IMR-90 (cell line): ENCODE measurements at regions not wholly inside any gene's neighbourhood (a gene's known extent, or its start where the extent isn't known, plus 50 kb on each side); places are given as distances from the start of the nearest gene placed in this dataset.

ENCODE experiments used
- ATAC-seq: fragments of 200-7000 bp; cut with Tn5 transposase; 2 replicates; pipeline ENCODE4 v1.9.1; 2020; ENCODE audit warnings: low read depth, mild to moderate bottlenecking, moderate library complexity
- BruUV-seq: library from RNA; stranded (reverse); fragments of 400-500 nt; replicated peaks from 2 replicates; lab custom pipeline; 2021; lab: Mats Ljungman, UMichigan
- CTCF ChIA-PET: fragments of 300-600 bp; formaldehyde crosslinking; extraction: SDS; loops from one replicate; lab custom pipeline; 2021; ENCODE audit warnings: antibody characterized with exemption; lab: Yijun Ruan, JAX
- POLR2A ChIA-PET: fragments of 300-600 bp; sonication (Branson Sonifier 250); formaldehyde crosslinking; loops from one replicate; lab custom pipeline; 2022; ENCODE audit warnings: antibody characterized with exemption; ENCODE audit not compliant: unreplicated experiment; lab: Charles Lee
- DNase-seq: peaks from one replicate; pipeline ENCODE4 v3.0.0; 2013
- H2AFZ ChIP-seq: replicated peaks from 2 replicates; pipeline ENCODE3; 2013; ENCODE audit warnings: low read length, mild to moderate bottlenecking; ENCODE audit not compliant: poor library complexity
- H2AK5ac ChIP-seq: 2 replicates; pipeline ENCODE4 v1.6.1; 2013; ENCODE audit warnings: low read depth, low read length, inconsistent platforms
- H2AK9ac ChIP-seq: replicated peaks from 2 replicates; pipeline ENCODE3; 2013; ENCODE audit warnings: mild to moderate bottlenecking, low read depth, low read length, moderate library complexity; ENCODE audit not compliant: poor library complexity
- H2BK120ac ChIP-seq: 2 replicates; pipeline ENCODE4 v1.6.1; 2013; ENCODE audit warnings: low read depth, low read length, inconsistent platforms
- H2BK15ac ChIP-seq: 3 replicates; pipeline ENCODE4 v1.6.1; 2013; ENCODE audit warnings: low read depth, low read length, inconsistent platforms
- H2BK20ac ChIP-seq: 2 replicates; pipeline ENCODE4 v1.6.1; 2013; ENCODE audit warnings: low read depth, mild to moderate bottlenecking, inconsistent platforms, low read length, moderate library complexity
- H2BK5ac ChIP-seq: 2 replicates; pipeline ENCODE4 v1.6.1; 2013; ENCODE audit warnings: mild to moderate bottlenecking, low read depth, low read length, inconsistent platforms; ENCODE audit not compliant: poor library complexity, severe bottlenecking
- H3K14ac ChIP-seq: replicated peaks from 2 replicates; pipeline ENCODE4 v1.6.1; 2013; ENCODE audit warnings: low read depth, low read length, inconsistent platforms
- H3K18ac ChIP-seq: 2 replicates; pipeline ENCODE4 v1.6.1; 2013; ENCODE audit warnings: low read depth, low read length, control low read depth
- H3K23ac ChIP-seq: 2 replicates; pipeline ENCODE4 v1.6.1; 2013; ENCODE audit warnings: low read depth, low read length, inconsistent platforms
- H3K27ac ChIP-seq: 2 replicates; pipeline ENCODE4 v1.5.1; 2013; ENCODE audit warnings: mild to moderate bottlenecking, control low read depth, low read length; ENCODE audit not compliant: insufficient read depth
- H3K27me3 ChIP-seq: 2 replicates; pipeline ENCODE4 v1.6.1; 2013; ENCODE audit warnings: low read length; ENCODE audit not compliant: control insufficient read depth, insufficient read depth
- H3K36me3 ChIP-seq: 2 replicates; pipeline ENCODE4 v1.6.1; 2013; ENCODE audit warnings: low read length, mixed read lengths; ENCODE audit not compliant: control insufficient read depth, insufficient read depth
- H3K4ac ChIP-seq: 2 replicates; pipeline ENCODE4 v1.6.1; 2013; ENCODE audit warnings: low read depth, low read length, inconsistent platforms
- H3K4me1 ChIP-seq: 2 replicates; pipeline ENCODE4 v1.6.1; 2013; ENCODE audit warnings: low read length, mixed read lengths; ENCODE audit not compliant: control insufficient read depth, insufficient read depth
- H3K4me2 ChIP-seq: 2 replicates; pipeline ENCODE4 v1.6.1; 2013; ENCODE audit warnings: low read depth, mild to moderate bottlenecking, control low read depth, low read length, moderate library complexity
- H3K4me3 ChIP-seq: 2 replicates; pipeline ENCODE4 v1.5.1; 2013; ENCODE audit warnings: low read depth, mild to moderate bottlenecking, control low read depth, low read length, moderate library complexity; ENCODE audit not compliant: insufficient read depth
- H3K56ac ChIP-seq: 2 replicates; pipeline ENCODE4 v1.6.1; 2013; ENCODE audit warnings: low read length, inconsistent platforms; ENCODE audit not compliant: insufficient read depth; ENCODE audit errors: extremely low read depth
- H3K79me1 ChIP-seq, 2 experiments: 2 replicates each; pipeline ENCODE4 v1.6.1; 2013; ENCODE audit warnings: low read length in 2 of 2, inconsistent platforms in 1 of 2, low read depth in 1 of 2
- H3K9ac ChIP-seq: 2 replicates; pipeline ENCODE4 v1.6.1; 2013; ENCODE audit warnings: low read depth, low read length, control low read depth
- H3K9me1 ChIP-seq: 2 replicates; pipeline ENCODE4 v1.6.1; 2013; ENCODE audit warnings: low read length, inconsistent platforms; ENCODE audit not compliant: insufficient read depth
- H3K9me3 ChIP-seq: 2 replicates; pipeline ENCODE4 v1.6.1; 2013; ENCODE audit warnings: low read length; ENCODE audit not compliant: control insufficient read depth, insufficient read depth
- H4K20me1 ChIP-seq: 2 replicates; pipeline ENCODE4 v1.6.1; 2013; ENCODE audit warnings: low read length, inconsistent platforms; ENCODE audit not compliant: insufficient read depth
- H4K5ac ChIP-seq: 2 replicates; pipeline ENCODE4 v1.6.1; 2013; ENCODE audit warnings: mild to moderate bottlenecking, low read depth, low read length, control low read depth
- H4K8ac ChIP-seq, 2 experiments: 2 replicates each; pipeline ENCODE4 v1.6.1; 2013; ENCODE audit warnings: low read depth in 2 of 2, low read length in 2 of 2, control low read depth in 1 of 2, inconsistent platforms in 1 of 2
- H4K91ac ChIP-seq: 2 replicates; pipeline ENCODE4 v1.6.1; 2013; ENCODE audit warnings: low read depth, low read length, inconsistent platforms; ENCODE audit not compliant: insufficient read depth
- BHLHE40 ChIP-seq: fragments of 150-350 bp; IDR thresholded peaks from 2 replicates; pipeline ENCODE4 v1.6.1; 2016; ENCODE audit warnings: mild to moderate bottlenecking, low read depth, low read length
- CEBPB ChIP-seq: IDR thresholded peaks from 2 replicates; pipeline ENCODE4 v1.6.1; 2012; ENCODE audit warnings: low read depth, low read length, improper control_type of control experiment
- CHD1 ChIP-seq: IDR thresholded peaks from 2 replicates; pipeline ENCODE4 v1.6.1; 2012; ENCODE audit warnings: low read depth, low read length, improper control_type of control experiment
- CTCF ChIP-seq: conservative IDR thresholded peaks from 2 replicates; pipeline ENCODE4 v1.5.1; 2012; ENCODE audit warnings: mild to moderate bottlenecking, low read depth, low read length, improper control_type of control experiment
- ELK1 ChIP-seq: fragments of 150-350 bp; IDR thresholded peaks from 2 replicates; pipeline ENCODE4 v1.6.1; 2016; ENCODE audit warnings: low read depth, mild to moderate bottlenecking, low read length, moderate library complexity, borderline replicate concordance
- FOS ChIP-seq: fragments of 150-350 bp; IDR thresholded peaks from 2 replicates; pipeline ENCODE4 v1.6.1; 2016; ENCODE audit warnings: low read depth, low read length
- MAFK ChIP-seq: IDR thresholded peaks from 2 replicates; pipeline ENCODE4 v1.6.1; 2012; ENCODE audit warnings: low read depth, low read length, improper control_type of control experiment
- MAZ ChIP-seq: IDR thresholded peaks from 2 replicates; pipeline ENCODE4 v1.6.1; 2012; ENCODE audit warnings: low read depth, mild to moderate bottlenecking, low read length, improper control_type of control experiment, moderate library complexity, borderline replicate concordance
- MXI1 ChIP-seq: IDR thresholded peaks from 2 replicates; pipeline ENCODE4 v1.6.1; 2012; ENCODE audit warnings: low read depth, mild to moderate bottlenecking, low read length, moderate library complexity, borderline replicate concordance
- NFE2L2 ChIP-seq: fragments of 150-350 bp; IDR thresholded peaks from 2 replicates; pipeline ENCODE4 v1.6.1; 2016; ENCODE audit warnings: low read depth, mild to moderate bottlenecking, low read length
- POLR2A ChIP-seq: IDR thresholded peaks from 2 replicates; pipeline ENCODE4 v1.6.1; 2012; ENCODE audit warnings: mild to moderate bottlenecking, low read depth, low read length
- RCOR1 ChIP-seq: IDR thresholded peaks from 2 replicates; pipeline ENCODE4 v1.6.1; 2012; ENCODE audit warnings: mild to moderate bottlenecking, low read length, improper control_type of control experiment; ENCODE audit not compliant: insufficient replicate concordance
- RFX5 ChIP-seq: IDR thresholded peaks from 2 replicates; pipeline ENCODE4 v1.8.0; 2012; ENCODE audit warnings: low read depth, mild to moderate bottlenecking, low read length, moderate library complexity
- SMC3 ChIP-seq: fragments of 150-350 bp; IDR thresholded peaks from 2 replicates; pipeline ENCODE4 v1.6.1; 2016; ENCODE audit warnings: low read depth, mild to moderate bottlenecking, antibody characterized with exemption, low read length, moderate library complexity
- USF2 ChIP-seq: fragments of 150-350 bp; IDR thresholded peaks from 2 replicates; pipeline ENCODE4 v1.6.1; 2017; ENCODE audit warnings: mild to moderate bottlenecking, antibody characterized with exemption, low read length, low read depth
- WGBS, 2 experiments: methylation state at CpG; one replicate each; pipeline versions ENCODE4 v1.1.5 to v1.1.7; 2013; ENCODE audit warnings: missing lambda C conversion rate in 2 of 2; ENCODE audit not compliant: insufficient read length in 1 of 2; ENCODE audit errors: extremely low coverage in 2 of 2; 5-methylcytosine and 5-hydroxymethylcytosine counted together
- dilution Hi-C: fragments of 300-500 bp; cut with HindIII; formaldehyde crosslinking; loops from one replicate; pipeline ENCODE4 v1.14.3; 2018; ENCODE audit warnings: low sequenced_read_pairs; ENCODE audit not compliant: unreplicated experiment
- in situ Hi-C: fragments of 300-500 bp; cut with MboI; formaldehyde crosslinking; loops from 3 replicates; pipeline ENCODE4 v1.14.3; 2019; ENCODE audit warnings: low sequenced_read_pairs, inconsistent platforms, mixed read lengths
- intact Hi-C: fragments of 100-400 bp; cut with micrococcal nuclease; formaldehyde crosslinking; loops from 2 replicates; pipeline ENCODE4 v1.10.0; 2022

- Histone ChIP-seq H4K91ac (no peak overlapping the region), H2BK120ac (no peak overlapping the region), H3K4me1 (no peaks in the 10 kb centered on the region), H3K9me3 (no peaks in the 10 kb centered on the region), H4K8ac (no peak overlapping the region; a peak in 1 of 4 replicates), H2BK20ac (no peak overlapping the region), H3K9me1 (no peaks in the 10 kb centered on the region), H2BK5ac (no peak overlapping the region), H3K56ac (no peak overlapping the region), H3K27me3 (no peaks in the 10 kb centered on the region), H3K4me2 (no peak overlapping the region), H3K4me3 (no peak overlapping the region), H4K20me1 (no peaks in the 10 kb centered on the region), H3K27ac (no peak overlapping the region), H2BK15ac (no peak overlapping the region), H4K5ac (no peak overlapping the region), H3K23ac (no peak overlapping the region), H3K18ac (no peak overlapping the region), H2AK9ac (no peak overlapping the region), H3K4ac (no peak overlapping the region), H2AK5ac (no peak overlapping the region), H2AFZ (no peak overlapping the region), H3K14ac (no peak overlapping the region), H3K9ac (no peak overlapping the region), H3K79me1 (no peaks in the 10 kb centered on the region), H3K36me3 (no peaks in the 10 kb centered on the region)
- no TSS peak for BruUV-seq
- dilution Hi-C loops (no loop called here), intact Hi-C loops (no loop called here), in situ Hi-C loops (no loop called here)
- ChIA-PET CTCF (no interaction called here), POLR2A (no interaction called here)
- TF ChIP-seq ELK1 (no peak), CHD1 (no peak), CTCF (no peak), MXI1 (no peak), RCOR1 (no peak), USF2 (no peak), FOS (peak; percentile 32; the same call in 1 of the 2 replicates), CEBPB (0 out of 2 replicates have a peak, but pooled peaks have one; percentile 15), MAFK (no peak), BHLHE40 (no peak), NFE2L2 (no peak), SMC3 (no peak), POLR2A (no peak), MAZ (no peak), RFX5 (no peak)
- DNase-seq: peak; percentile 42
- peak; percentile 37; the same call in 1 of the 2 replicates for ATAC-seq
- WGBS, 2 experiments: no CpG with 5 or more reads among the region's 2 CpGs
Measured at GRCh38 chr13:76533251-76533650, 353.0 kb downstream of the KCTD12 start.
